DND-41 (cell line): ENCODE measurements at regions not wholly inside any gene's neighbourhood (a gene's known extent, or its start where the extent isn't known, plus 50 kb on each side); places are given as distances from the start of the nearest gene placed in this dataset.

ENCODE experiments used
- ATAC-seq: fragments of 200-7000 bp; cut with Tn5 transposase; 3 replicates; pipeline ENCODE4 v1.9.1; 2021; ENCODE audit warnings: low read depth; ENCODE audit not compliant: insufficient read depth
- DNase-seq: peaks from one replicate; pipeline ENCODE4 v3.0.0-alpha.2; 2020
- H2AFZ ChIP-seq: 2 replicates; pipeline ENCODE4 v1.6.0; 2012; ENCODE audit warnings: low read depth, low read length
- H3K27ac ChIP-seq: 2 replicates; pipeline ENCODE4 v1.5.1; 2012; ENCODE audit warnings: low read length, inconsistent platforms
- H3K27me3 ChIP-seq: fragments of 200-600 bp; sonication (generic); 2 replicates; pipeline ENCODE4 v1.6.0; 2012; ENCODE audit warnings: low read length, mild to moderate bottlenecking, inconsistent platforms; ENCODE audit not compliant: insufficient read depth, poor library complexity
- H3K36me3 ChIP-seq: 2 replicates; pipeline ENCODE4 v1.5.1; 2012; ENCODE audit warnings: low read length, inconsistent platforms; ENCODE audit not compliant: insufficient read depth
- H3K4me1 ChIP-seq: 2 replicates; pipeline ENCODE4 v1.5.1; 2012; ENCODE audit warnings: mild to moderate bottlenecking, low read length; ENCODE audit not compliant: insufficient read depth
- H3K4me2 ChIP-seq: 2 replicates; pipeline ENCODE4 v1.6.0; 2012; ENCODE audit warnings: mild to moderate bottlenecking, moderate library complexity, low read length, inconsistent platforms; ENCODE audit not compliant: insufficient read depth
- H3K4me3 ChIP-seq, 2 experiments: fragments of 200-600 bp in 1 of 2; shearing (Covaris generic) in 1 of 2; 2 replicates each; pipeline ENCODE4 v1.5.1; 2012 to 2016; ENCODE audit warnings: inconsistent platforms in 2 of 2, low read length in 2 of 2, mild to moderate bottlenecking in 2 of 2, low read depth in 1 of 2, moderate library complexity in 1 of 2
- H3K79me2 ChIP-seq: 2 replicates; pipeline ENCODE4 v1.6.0; 2012; ENCODE audit warnings: low read length, inconsistent platforms; ENCODE audit not compliant: insufficient read depth
- H3K9ac ChIP-seq: 2 replicates; pipeline ENCODE4 v1.6.0; 2012; ENCODE audit warnings: low read depth, mild to moderate bottlenecking, inconsistent platforms, low read length, moderate library complexity
- H3K9me3 ChIP-seq: 2 replicates; pipeline ENCODE4 v1.5.1; 2012; ENCODE audit warnings: low read length, moderate library complexity, mild to moderate bottlenecking, inconsistent platforms; ENCODE audit not compliant: insufficient read depth, severe bottlenecking
- H4K20me1 ChIP-seq: 2 replicates; pipeline ENCODE4 v1.6.0; 2012; ENCODE audit warnings: low read length; ENCODE audit not compliant: insufficient read depth
- CTCF ChIP-seq: IDR thresholded peaks from 2 replicates; pipeline ENCODE4 v1.5.1; 2012; ENCODE audit warnings: borderline replicate concordance, low read length, moderate library complexity, mild to moderate bottlenecking; ENCODE audit not compliant: poor library complexity, severe bottlenecking; ENCODE audit errors: extremely low read depth
- EZH2 ChIP-seq: IDR thresholded peaks from 3 replicates; pipeline ENCODE4 v1.6.1; 2012; ENCODE audit warnings: borderline replicate concordance, low read depth, mild to moderate bottlenecking, moderate library complexity, low read length, inconsistent platforms; ENCODE audit not compliant: severe bottlenecking

- H3K4me3 ChIP-seq, result no peak overlapping the region
These were observed 2050.7 kb downstream of the ARAP2 start for GRCh38 chr4:34193451-34194154.

GRCh38 chr4:34194585-34194984 is 2049.7 kb downstream of the ARAP2 start:
- TF ChIP-seq CTCF (no peak), EZH2 (no peak)
- Histone ChIP-seq H3K4me3 (no peak overlapping the region), H4K20me1 (no peaks in the 10 kb centered on the region), H3K79me2 (no peaks in the 10 kb centered on the region), H3K36me3 (no peaks in the 10 kb centered on the region), H3K27me3 (no peaks in the 10 kb centered on the region), H3K4me2 (no peak overlapping the region), H3K27ac (no peak overlapping the region), H3K4me1 (no peaks in the 10 kb centered on the region), H2AFZ (no peak overlapping the region), H3K9me3 (no peaks in the 10 kb centered on the region), H3K9ac (no peak overlapping the region)
- ATAC-seq, result no peak
- no peak for DNase-seq

More at GRCh38 chr4:34193451-34194154, 2050.7 kb downstream of the ARAP2 start:
- Histone ChIP-seq H2AFZ (peak overlapping the region; percentile 5; the same call in 1 of the 2 replicates), H3K9me3 (no peaks in the 10 kb centered on the region), H3K9ac (no peak overlapping the region), H3K79me2 (no peaks in the 10 kb centered on the region), H3K36me3 (no peaks in the 10 kb centered on the region), H3K4me1 (no peaks in the 10 kb centered on the region), H3K27me3 (no peaks in the 10 kb centered on the region), H4K20me1 (no peaks in the 10 kb centered on the region), H3K27ac (no peak overlapping the region), H3K4me2 (no peak overlapping the region)
- no peak for TF ChIP-seq EZH2
- TF ChIP-seq CTCF, result no peak
- no peak for DNase-seq
- ATAC-seq, result no peak

GRCh38 chr4:34196375-34196774 is 2047.9 kb downstream of the ARAP2 start:
- no peak for ATAC-seq
- H3K4me3 ChIP-seq, result no peak overlapping the region
- H3K79me2 ChIP-seq, result no peaks in the 10 kb centered on the region
- no peak overlapping the region for H3K4me2 ChIP-seq
- H2AFZ ChIP-seq, result no peak overlapping the region
- TF ChIP-seq EZH2, result no peak
- TF ChIP-seq CTCF, result no peak
- no peak for DNase-seq
- no peak overlapping the region for H3K9ac ChIP-seq
- H3K4me1 ChIP-seq, result no peaks in the 10 kb centered on the region
- H4K20me1 ChIP-seq, result no peaks in the 10 kb centered on the region
- H3K36me3 ChIP-seq, result no peaks in the 10 kb centered on the region
- no peak overlapping the region for H3K27ac ChIP-seq
- no peaks in the 10 kb centered on the region for H3K27me3 ChIP-seq
- no peaks in the 10 kb centered on the region for H3K9me3 ChIP-seq

GRCh38 chr4:34198966-34199365 is 2045.3 kb downstream of the ARAP2 start:
- TF ChIP-seq EZH2, result no peak
- TF ChIP-seq CTCF, result no peak

More at GRCh38 chr4:34198966-34199365, 2045.3 kb downstream of the ARAP2 start:
- no peak overlapping the region for H3K9ac ChIP-seq
- H3K9me3 ChIP-seq, result no peaks in the 10 kb centered on the region
- no peaks in the 10 kb centered on the region for H3K36me3 ChIP-seq
- H3K4me3 ChIP-seq, result no peak overlapping the region
- H3K4me2 ChIP-seq, result no peak overlapping the region
- ATAC-seq, result no peak
- no peaks in the 10 kb centered on the region for H3K4me1 ChIP-seq
- H3K79me2 ChIP-seq, result no peaks in the 10 kb centered on the region
- no peak for DNase-seq
- H2AFZ ChIP-seq, result no peak overlapping the region
- H4K20me1 ChIP-seq, result no peaks in the 10 kb centered on the region
- H3K27ac ChIP-seq, result no peak overlapping the region
- H3K27me3 ChIP-seq, result no peaks in the 10 kb centered on the region
